ENCODE measurements at regions not wholly inside any gene's neighbourhood (a gene's known extent, or its start where the extent isn't known, plus 50 kb on each side); places are given as distances from the start of the nearest gene placed in this dataset.

DNA sequence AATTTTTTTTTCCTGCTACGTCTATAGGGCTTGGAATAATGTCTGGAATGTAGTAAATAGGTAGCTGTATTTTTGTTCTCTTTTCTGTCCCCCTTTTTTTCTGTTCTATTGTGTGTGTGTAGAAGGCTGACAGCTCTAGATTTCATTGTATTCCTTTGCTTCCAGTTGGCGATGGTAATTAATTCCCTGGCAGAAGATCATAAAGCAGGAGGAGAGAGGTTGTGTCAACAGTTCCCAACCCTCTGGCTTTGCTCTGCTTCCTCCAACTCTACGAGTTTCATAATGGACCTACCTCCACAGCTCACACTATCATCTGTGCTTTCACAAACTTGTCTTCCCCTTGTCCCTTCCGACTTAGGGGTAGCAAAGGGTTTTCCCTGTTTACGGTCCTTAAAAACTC lies 117.9 kb upstream of the CDH18 start:
- DNase-seq = no peak

DNA sequence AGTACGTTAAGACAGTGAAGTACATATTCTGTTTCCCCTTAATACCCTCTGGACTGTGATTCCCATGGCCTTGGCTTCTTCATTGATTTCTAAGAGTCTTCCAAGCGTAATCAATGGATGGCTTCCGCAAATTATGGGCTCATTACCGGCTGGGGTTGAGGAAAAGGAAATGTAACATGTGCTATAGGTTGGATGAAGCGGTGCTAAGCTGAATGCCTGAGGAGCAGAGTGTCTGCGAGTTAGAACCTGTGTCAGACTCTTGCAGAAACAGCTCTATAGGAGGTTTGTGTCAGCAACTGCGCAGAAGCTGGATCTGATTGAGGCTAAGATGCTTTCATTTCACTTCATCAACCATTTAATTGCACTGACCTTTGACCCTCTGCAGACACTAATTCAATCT lies 114.3 kb upstream of the CDH18 start:
- DNase-seq = no peak

DNA sequence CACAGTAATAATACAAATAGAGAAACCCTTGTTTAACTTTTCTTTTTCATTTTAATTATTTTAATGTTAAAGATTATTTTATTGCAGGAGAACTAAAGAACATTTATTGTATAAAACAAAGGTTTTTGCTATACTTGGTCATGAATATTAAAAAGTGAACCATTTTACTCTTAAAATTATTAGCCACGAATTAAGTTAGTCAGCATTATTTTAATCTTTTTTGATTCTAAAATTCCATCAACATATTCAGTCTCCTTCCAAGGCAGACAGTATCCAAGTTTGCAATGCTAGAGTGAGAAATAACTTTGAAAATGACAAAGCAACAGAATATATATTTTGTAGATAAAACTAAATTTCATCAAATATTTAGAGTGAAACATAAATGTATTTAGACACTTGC lies 110.7 kb upstream of the CDH18 start:
- no peak for DNase-seq

DNA sequence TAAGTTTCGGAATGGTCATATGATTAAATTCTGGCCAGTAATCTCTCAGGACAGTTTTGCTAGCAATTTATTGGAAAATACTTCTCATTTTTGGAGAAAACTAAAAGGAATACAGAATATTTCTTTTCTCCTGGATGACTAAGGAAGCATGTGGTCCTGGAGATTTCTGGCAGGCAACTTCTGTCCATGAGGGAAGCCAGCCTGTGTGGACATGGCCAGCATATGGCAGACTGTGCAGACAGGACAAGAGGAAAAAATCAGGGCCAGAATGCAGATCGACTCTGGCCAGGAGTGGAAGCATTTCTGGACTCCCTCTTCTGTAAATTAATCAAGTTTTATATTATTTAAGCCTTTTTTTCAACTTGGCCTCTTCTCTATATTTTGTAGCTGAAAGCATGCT lies 100.4 kb upstream of the CDH18 start:
- DNase-seq = no peak

DNA sequence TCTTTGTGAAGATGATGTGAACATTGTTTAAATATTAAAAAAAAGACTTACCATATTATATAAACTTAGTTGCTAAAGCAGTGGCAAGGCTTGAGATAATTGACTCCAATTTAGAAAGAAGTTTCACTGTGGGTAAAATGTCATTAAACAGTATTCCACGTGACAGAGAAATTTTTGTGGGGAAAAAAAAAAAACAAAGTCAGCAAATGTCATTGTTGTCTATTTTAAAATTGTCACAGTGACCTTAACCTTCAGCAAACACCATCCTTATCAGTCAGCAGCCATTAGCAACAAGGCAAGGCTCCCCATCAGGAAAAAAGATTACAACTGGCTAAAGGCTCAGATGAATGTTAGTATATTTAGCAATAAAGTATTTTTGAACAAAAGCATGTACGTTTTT lies 99.3 kb upstream of the CDH18 start:
- no peak for DNase-seq

DNA sequence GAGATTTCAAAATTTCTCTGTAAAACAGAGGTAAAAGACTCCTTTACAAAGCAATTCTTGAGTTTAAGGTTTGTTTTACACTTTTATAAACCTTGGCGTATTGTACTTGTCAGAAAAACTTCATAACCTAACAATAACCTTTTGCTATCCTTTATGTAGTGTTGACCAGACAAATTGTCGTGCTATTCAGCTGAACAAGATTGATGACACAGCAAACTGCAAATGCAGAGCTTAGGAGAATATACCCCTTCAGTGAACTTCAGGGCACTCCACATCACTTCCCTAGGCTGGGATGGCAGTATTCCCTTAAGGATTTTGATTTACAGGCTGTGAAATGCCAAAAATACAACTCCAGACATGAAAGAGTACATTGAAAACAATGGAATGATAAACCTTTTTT lies 89.2 kb upstream of the CDH18 start:
- DNase-seq = no peak

DNA sequence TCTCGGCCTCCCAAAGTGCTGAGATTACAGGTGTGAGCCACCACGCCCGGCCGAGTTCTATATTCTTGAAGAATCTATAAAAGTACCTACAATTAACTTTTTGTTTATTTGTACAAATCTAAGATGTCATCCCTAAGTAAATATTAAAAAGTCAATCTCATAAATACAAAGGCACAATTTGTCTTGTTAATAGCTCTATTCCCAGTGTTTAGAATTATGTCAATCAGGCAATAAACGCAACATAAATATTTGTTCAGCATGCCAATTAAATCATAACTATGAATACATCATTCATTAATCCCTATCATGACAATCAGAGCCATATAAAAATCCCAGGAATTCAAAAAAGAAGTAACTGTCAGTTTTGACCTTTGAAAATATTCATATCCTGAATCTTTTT lies 68.9 kb upstream of the CDH18 start:
- no peak for DNase-seq

DNA sequence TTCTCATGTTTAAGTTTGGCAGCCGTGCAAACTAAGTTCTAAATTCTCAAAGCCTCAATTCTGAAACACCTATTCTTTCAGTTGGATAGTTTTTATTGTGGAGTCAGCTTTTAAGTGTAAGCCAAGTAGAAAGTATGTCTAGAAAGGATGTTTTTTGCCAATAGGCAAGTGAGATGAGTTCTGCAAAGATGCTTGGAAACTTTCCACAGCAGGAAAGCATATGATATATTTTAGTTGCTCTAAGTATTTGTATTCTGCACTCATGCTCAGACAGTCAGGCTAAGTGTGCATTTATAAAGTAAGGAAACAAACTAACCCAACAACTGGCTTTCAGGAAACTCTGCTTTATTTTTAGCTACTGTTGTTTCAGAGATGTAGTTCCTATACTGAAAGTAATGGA lies 67.3 kb upstream of the CDH18 start:
- no peak for DNase-seq

DNA sequence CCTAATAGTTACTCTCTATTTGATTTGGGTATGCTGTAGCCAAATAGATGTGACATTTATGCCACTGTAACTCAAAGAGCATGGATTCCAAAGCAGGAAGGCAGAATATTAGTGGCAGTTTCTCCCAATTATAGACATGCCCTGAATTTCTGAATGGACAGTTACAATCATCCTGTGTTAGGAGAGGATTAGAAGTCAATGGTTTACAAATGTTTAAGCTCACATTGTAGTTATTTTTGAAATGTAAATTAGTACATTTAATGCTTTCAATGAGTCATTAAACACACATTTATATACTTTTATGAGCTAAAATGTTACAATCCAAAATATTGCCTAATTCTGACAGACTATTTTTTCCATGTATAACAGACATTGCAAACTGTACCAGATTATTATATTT lies 62.3 kb upstream of the CDH18 start:
- DNase-seq = no peak

DNA sequence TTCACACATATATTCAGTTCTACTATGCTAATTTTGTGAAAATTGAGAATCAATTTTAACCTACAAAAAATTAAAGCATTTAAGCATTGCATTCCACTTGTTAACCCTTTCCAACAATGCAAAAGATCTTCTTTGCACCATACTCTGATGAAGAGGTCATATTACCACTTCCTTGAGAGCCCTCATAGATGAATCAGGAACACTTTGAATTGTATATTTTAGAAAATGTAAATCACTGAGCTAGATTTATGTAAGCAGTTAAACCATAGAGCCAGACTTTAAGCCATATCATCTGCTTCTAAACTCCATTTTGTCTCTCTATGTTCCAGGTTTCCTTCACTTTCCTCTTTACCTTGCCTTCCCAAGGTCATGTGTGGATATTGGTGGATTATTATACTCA lies 56.5 kb upstream of the CDH18 start:
- no peak for DNase-seq

DNA sequence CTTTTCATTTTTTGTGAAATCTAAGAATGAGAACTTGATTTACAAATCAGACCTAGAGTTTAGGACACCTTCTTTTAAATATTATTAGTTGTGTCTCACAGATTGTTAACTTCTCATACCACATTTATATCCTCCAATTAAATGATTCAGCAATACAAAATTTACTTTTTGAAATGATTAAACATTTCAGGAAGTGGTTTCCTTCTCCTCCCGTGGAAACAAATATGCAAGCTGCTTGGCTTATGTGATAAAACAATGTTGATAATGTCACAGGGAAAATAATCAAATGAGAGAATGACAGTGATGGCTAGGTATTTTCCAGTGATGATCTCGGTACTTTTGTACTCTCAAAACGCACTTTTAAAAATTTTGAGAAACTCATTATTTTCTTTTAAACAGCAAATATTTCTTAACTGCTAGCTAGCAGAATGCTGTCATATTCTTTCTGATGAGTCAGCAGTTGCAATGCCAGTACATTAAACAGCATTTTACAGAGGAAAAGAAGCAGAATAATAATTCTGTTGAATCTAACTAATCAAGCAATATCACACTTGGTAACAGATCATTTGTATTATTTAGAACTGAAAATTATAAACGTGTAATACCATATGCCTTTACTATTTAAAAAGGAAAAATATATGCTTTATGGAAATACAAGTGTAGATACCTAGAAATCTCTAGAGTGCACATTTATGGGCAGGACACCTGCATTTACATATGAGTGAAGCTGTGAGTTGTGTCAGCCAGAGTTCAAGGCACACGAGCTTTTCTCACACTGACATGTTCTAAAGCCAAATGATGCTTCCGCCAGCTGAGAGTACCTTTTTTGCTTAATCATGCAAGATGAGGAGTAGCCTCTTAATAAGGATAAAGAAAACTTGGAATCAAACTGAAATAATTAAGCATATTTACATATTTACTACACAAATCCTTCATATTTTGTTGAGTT lies 53.6 kb upstream of the CDH18 start:
- DNase-seq = no peak

DNA sequence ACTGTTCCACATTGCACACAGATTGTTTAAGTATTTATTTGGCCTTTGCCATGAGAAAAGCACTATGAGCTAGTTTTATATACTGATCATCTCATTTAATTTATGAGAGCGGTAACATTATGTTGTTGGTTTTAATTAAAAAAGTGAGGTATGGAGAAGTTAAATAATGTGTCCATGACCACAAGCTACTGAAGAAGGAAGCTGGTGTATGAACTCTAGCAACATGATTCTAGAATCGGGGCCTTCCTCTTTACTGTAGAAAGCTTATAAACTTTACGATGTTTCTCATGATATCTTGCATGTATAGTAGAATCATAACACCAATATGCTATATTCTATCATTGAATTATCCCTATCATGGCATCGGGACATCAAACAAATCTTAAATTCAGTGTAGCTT lies 52.9 kb upstream of the CDH18 start:
- DNase-seq = no peak
